K562 (cell line): ENCODE measurements at regions not wholly inside any gene's neighbourhood (a gene's known extent, or its start where the extent isn't known, plus 50 kb on each side); places are given as distances from the start of the nearest gene placed in this dataset.

Experiments used
- ZBTB26 ChIP-seq: fragments of 450-650 bp; formaldehyde crosslinking; IDR thresholded peaks from 2 replicates; pipeline ENCODE4 v1.4.0; 2022; ENCODE audit warnings: missing genetic modification characterization
- ZKSCAN8 ChIP-seq: fragments of 200-800 bp; sonication (Bioruptor generic); IDR thresholded peaks from 2 replicates; pipeline ENCODE4 v1.6.1; 2016; ENCODE audit warnings: missing genetic modification characterization, missing compliant biosample characterization

DNA sequence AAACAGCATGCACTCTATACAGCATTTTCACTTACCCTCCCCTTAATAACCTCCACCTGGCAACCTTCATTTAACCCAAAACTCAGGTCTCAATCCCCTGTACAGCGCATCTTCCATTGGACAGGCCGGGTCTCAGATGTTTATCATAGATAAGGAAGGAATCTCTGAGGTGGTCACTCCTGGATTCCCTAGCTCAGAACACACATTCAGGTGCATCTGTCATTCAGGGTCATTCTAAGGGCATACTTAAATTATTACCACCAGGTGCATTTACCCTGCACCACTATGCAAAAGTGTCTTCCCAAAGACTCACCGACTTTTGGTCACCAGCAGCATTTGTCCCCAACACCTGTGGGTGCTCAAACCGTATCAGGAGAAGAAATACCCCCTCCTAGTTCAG is 144.2 kb downstream of the RELL1 start:
- TF ChIP-seq ZBTB26 (no peak), ZKSCAN8 (no peak)
